HCT116 (cell line): ENCODE measurements at regions not wholly inside any gene's neighbourhood (a gene's known extent, or its start where the extent isn't known, plus 50 kb on each side); places are given as distances from the start of the nearest gene placed in this dataset.

Source experiments
- CTCF ChIP-seq, 3 experiments: fragments of 200-600 bp in 1 of 3; sonication (generic) in 1 of 3; IDR thresholded peaks in 2 of 3; conservative IDR thresholded peaks in 1 of 3; 2 replicates each; pipeline ENCODE4 v1.5.1; 2012 to 2017; ENCODE audit warnings: low read depth in 2 of 3, low read length in 2 of 3, antibody characterized with exemption in 1 of 3, borderline replicate concordance in 1 of 3, control low read depth in 1 of 3, mild to moderate bottlenecking in 1 of 3, mixed read lengths in 1 of 3, mixed run types in 1 of 3, moderate library complexity in 1 of 3; ENCODE audit not compliant: insufficient read depth in 1 of 3
- JUND ChIP-seq: IDR thresholded peaks from 2 replicates; pipeline ENCODE4 v1.6.1; 2012
- SIN3A ChIP-seq: IDR thresholded peaks from 2 replicates; pipeline ENCODE4 v1.6.1; 2012; ENCODE audit warnings: low read depth

GRCh38 chr5:77843570-77844372, 67.6 kb upstream of the TBCA start:
- TF ChIP-seq CTCF (IDR thresholded peaks at IDR 0.05 in 2 of 3, conservative IDR thresholded peaks at IDR 0.05 in 1 of 3; ENCODE audit: borderline replicate concordance in 1 of 3, insufficient read depth in 1 of 3, low read depth in 2 of 3, low read length in 2 of 3) (no peak), JUND (no peak), SIN3A (no peak)
